H1 (cell line): ENCODE measurements at regions not wholly inside any gene's neighbourhood (a gene's known extent, or its start where the extent isn't known, plus 50 kb on each side); places are given as distances from the start of the nearest gene placed in this dataset.

Experiments used
- CEBPB ChIP-seq: IDR thresholded peaks from 2 replicates; pipeline ENCODE4 v1.6.1; 2012; ENCODE audit warnings: low read depth, low read length
- EGR1 ChIP-seq: IDR thresholded peaks from 2 replicates; pipeline ENCODE4 v1.6.1; 2011; ENCODE audit warnings: low read depth, low read length, borderline replicate concordance
- EP300 ChIP-seq, 2 experiments: IDR thresholded peaks; 1 replicate in 1 of 2; 2 replicates in 1 of 2; pipeline ENCODE4 v1.6.1; 2011 to 2012; ENCODE audit warnings: low read depth in 2 of 2, low read length in 2 of 2, mild to moderate bottlenecking in 2 of 2, borderline replicate concordance in 1 of 2, inconsistent platforms in 1 of 2, moderate library complexity in 1 of 2
- ZNF274 ChIP-seq: IDR thresholded peaks from 2 replicates; pipeline ENCODE4 v1.7.0; 2012; ENCODE audit warnings: low read length, borderline replicate concordance; ENCODE audit errors: extremely low read depth
- TF ChIP-seq, protein P1 (sequence below), 3 experiments: IDR thresholded peaks; 1 replicate in 2 of 3; 2 replicates in 1 of 3; pipeline versions ENCODE4 v1.5.1 to v1.6.1; 2011; ENCODE audit warnings: low read length in 3 of 3, mild to moderate bottlenecking in 3 of 3, inconsistent platforms in 2 of 3, low read depth in 1 of 3, moderate library complexity in 1 of 3; ENCODE audit not compliant: insufficient read depth in 1 of 3; ENCODE audit errors: control extremely low read depth in 1 of 3

DNA sequence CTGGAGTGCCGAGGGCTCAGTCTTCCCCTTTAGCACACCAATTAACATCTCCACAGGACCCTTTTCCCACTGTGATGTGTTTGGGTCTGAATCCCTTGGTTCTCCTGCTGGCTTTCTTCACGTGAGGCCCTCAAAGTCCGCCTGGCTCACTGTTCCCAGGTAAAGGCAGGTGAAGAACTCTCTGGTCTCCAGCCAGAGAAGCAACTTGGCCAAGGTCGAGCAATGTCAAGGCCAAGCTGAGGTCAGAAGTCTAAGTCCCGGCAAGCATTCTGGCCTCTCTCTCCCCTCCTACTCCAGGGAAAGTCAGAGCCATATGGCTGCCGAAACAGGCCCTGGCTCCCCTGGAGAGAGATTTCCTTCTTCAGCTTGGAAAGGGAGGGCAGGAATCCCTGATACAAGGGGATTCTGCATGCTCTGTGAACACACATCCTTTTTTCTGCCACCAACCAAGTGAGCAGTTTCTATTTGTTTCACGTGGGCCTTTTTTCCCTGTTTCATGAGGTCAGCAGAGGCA, 61.4 kb upstream of the ESRRB start:
- TF ChIP-seq EP300 (IDR thresholded peaks at IDR 0.05; ENCODE audit: borderline replicate concordance in 1 of 2, low read depth in 2 of 2, low read length in 2 of 2), result no peak
- no peak for TF ChIP-seq ZNF274
- TF ChIP-seq, protein P1, sequence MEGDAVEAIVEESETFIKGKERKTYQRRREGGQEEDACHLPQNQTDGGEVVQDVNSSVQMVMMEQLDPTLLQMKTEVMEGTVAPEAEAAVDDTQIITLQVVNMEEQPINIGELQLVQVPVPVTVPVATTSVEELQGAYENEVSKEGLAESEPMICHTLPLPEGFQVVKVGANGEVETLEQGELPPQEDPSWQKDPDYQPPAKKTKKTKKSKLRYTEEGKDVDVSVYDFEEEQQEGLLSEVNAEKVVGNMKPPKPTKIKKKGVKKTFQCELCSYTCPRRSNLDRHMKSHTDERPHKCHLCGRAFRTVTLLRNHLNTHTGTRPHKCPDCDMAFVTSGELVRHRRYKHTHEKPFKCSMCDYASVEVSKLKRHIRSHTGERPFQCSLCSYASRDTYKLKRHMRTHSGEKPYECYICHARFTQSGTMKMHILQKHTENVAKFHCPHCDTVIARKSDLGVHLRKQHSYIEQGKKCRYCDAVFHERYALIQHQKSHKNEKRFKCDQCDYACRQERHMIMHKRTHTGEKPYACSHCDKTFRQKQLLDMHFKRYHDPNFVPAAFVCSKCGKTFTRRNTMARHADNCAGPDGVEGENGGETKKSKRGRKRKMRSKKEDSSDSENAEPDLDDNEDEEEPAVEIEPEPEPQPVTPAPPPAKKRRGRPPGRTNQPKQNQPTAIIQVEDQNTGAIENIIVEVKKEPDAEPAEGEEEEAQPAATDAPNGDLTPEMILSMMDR (IDR thresholded peaks at IDR 0.05; ENCODE audit: control extremely low read depth in 1 of 3, insufficient read depth in 1 of 3, low read depth in 1 of 3, low read length in 3 of 3), result no peak
- TF ChIP-seq CEBPB, result no peak
- TF ChIP-seq EGR1, result no peak
